ENCODE measurements at regions not wholly inside any gene's neighbourhood (a gene's known extent, or its start where the extent isn't known, plus 50 kb on each side); places are given as distances from the start of the nearest gene placed in this dataset.

- no peak for DNase-seq
These were observed 143.4 kb upstream of the TSC22D2 start for GRCh38 chr3:150264561-150265279.

- no peak for DNase-seq
These were observed 146.1 kb upstream of the TSC22D2 start for GRCh38 chr3:150261958-150262357.

GRCh38 chr3:150261418-150261817 is 146.7 kb upstream of the TSC22D2 start:
- no peak for DNase-seq

- DNase-seq, result no peak
These were observed 147.7 kb upstream of the TSC22D2 start for GRCh38 chr3:150260398-150260710.

- no peak for DNase-seq
These were observed 148.3 kb upstream of the TSC22D2 start for GRCh38 chr3:150259526-150260397.

GRCh38 chr3:150256782-150257181 is 151.3 kb upstream of the TSC22D2 start:
- DNase-seq, result no peak

GRCh38 chr3:150256318-150256717 is 151.8 kb upstream of the TSC22D2 start:
- DNase-seq, result no peak

- DNase-seq, result no peak
These were observed 152.3 kb upstream of the TSC22D2 start for GRCh38 chr3:150255826-150256225.

GRCh38 chr3:150255413-150255812 is 152.7 kb upstream of the TSC22D2 start:
- DNase-seq, result no peak

GRCh38 chr3:150254309-150254708 is 153.8 kb upstream of the TSC22D2 start:
- DNase-seq, result no peak

GRCh38 chr3:150253622-150254021 is 154.5 kb upstream of the TSC22D2 start:
- no peak for DNase-seq

- DNase-seq, result no peak
These were observed 155.6 kb upstream of the TSC22D2 start for GRCh38 chr3:150252462-150252861.

- no peak for DNase-seq
These were observed 156.7 kb upstream of the TSC22D2 start for GRCh38 chr3:150251187-150252062.

- DNase-seq, result no peak
These were observed 158.2 kb upstream of the TSC22D2 start for GRCh38 chr3:150249779-150250470.

GRCh38 chr3:150248888-150249681 is 159.0 kb upstream of the TSC22D2 start:
- DNase-seq, result no peak

- no peak for DNase-seq
These were observed 159.8 kb upstream of the TSC22D2 start for GRCh38 chr3:150248116-150248887.

- no peak for DNase-seq
These were observed 160.7 kb upstream of the TSC22D2 start for GRCh38 chr3:150247441-150247840.

GRCh38 chr3:150243466-150243865 is 164.6 kb upstream of the TSC22D2 start:
- DNase-seq, result no peak

- no peak for DNase-seq
These were observed 165.7 kb upstream of the TSC22D2 start for GRCh38 chr3:150242220-150242936.

- no peak for DNase-seq
These were observed 167.2 kb upstream of the TSC22D2 start for GRCh38 chr3:150240891-150241290.

Data from activated T-cell treated with anti-CD3 and anti-CD28 coated beads, Interleukin-2, amount 50 U/mL, for 48 hours (primary cell).